HG02981 (cell line): ENCODE measurements at regions not wholly inside any gene's neighbourhood (a gene's known extent, or its start where the extent isn't known, plus 50 kb on each side); places are given as distances from the start of the nearest gene placed in this dataset.

Source experiments
- ATAC-seq: cut with Tn5 transposase; IDR thresholded peaks from one replicate; pipeline ENCODE4 v1.9.1; 2021; ENCODE audit warnings: mild to moderate bottlenecking, moderate library complexity; ENCODE audit not compliant: unreplicated experiment

DNA sequence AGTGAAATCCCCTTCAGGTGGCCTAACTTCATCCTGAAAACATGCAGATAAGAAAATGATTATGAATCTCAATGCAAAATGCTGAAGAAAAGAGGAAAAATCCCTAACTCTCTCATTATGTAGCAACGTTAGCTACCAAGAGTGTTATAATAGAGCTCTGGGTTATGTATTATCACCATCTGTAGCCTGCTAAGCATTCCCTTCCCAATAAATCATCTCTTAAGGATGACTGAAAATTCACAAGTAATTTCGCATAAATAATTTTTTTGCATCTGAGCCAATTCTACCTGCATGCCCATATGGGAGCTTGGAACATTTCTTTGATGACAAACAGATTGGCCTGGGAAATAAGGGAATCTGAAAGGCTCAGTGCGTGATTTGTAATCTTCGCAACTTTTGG is 216.1 kb downstream of the HTR7 start:
- no peak for ATAC-seq

DNA sequence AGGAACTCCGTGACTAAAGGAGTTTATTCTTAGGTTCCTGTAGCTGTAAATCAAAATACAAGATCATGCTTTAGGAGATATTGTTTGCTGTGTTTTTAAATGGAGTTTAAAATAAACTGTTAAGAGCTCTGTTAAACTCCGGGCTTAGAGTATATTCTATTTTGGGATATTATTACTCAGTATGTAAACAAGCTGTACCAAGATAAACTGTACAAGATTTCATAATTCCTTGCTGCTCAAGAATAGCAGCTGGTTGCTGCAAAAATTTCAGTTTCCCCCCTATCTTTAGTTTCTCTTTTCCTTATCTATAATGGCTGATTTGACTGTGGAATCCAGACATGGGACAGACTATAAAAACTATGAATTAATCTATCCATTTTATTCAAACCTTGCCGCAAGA is 215.7 kb downstream of the HTR7 start:
- no peak for ATAC-seq

DNA sequence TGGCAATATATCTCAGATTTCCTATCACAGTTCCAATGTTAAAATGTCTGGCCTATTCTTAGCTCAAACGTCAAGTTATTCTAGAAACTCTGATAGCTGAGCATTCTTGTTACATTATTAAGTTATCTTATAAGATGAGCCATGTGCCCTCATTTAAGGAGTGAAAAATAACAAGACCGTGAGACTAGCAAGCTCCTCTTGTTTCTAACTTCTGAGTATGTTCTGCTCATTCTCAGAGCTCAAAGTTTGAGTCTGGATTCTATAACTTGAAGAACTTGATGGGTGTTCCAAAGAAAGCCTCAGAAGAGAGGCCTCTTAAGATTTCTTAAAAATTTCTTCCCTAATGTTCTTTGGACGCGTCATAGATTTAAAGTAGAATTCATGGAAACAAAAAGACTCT is 215.2 kb downstream of the HTR7 start:
- ATAC-seq, result no peak

DNA sequence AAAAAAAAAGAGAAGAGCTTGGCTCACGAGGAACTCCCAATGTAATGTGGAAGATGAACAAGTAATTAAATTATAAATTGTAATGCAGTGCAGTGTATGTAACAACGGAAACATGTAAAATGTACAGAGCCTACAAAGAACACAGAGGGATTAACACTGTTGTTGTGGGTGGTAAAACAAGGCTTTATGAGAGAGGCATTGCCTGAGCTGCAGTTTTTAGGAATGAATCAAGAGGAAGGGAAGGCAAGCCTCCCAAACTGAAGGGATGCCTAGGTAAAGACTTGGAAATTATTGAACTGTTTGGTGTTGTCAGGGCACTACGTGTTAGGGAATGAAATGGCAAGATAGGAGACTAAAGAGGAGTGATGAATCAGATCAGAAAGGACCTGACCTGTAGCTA is 213.7 kb downstream of the HTR7 start:
- ATAC-seq, result no peak

DNA sequence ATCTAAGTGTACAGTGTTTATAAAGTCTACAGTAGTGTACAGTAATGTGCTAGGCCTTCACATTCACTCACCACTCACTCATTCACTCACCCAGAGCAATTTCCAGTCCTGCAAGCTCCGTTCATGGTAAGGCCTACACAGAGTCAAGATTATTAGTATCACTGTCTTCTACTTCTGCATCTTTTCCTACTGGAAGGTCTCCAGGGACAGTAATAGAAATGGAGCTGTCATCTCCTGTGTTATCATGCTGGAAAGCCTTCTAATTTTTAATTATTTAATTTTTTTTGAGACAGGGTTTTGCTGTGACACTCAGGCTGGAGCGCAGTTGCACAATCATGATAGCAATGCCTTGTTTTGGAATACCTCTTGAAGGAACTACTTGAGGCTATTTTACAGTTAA is 207.0 kb downstream of the HTR7 start:
- no peak for ATAC-seq

DNA sequence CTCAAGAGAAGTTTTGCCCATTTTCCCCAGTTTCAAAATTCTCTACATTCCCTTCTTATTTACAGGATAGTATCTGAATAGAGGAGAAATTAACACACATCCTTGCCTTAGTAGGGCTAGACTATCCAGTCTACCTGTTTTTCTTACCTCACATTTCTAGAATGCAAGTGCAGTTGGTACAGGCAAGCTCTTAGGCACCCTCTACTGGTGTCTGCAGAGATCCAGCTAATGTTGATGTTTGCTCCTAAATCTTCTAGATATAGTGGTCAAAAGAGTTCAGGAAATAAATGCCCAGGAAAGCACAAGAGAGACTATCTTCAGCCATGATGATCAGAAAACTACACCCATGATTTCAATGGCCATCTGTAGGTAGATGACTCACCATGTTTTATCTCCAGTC is 205.3 kb downstream of the HTR7 start:
- no peak for ATAC-seq

DNA sequence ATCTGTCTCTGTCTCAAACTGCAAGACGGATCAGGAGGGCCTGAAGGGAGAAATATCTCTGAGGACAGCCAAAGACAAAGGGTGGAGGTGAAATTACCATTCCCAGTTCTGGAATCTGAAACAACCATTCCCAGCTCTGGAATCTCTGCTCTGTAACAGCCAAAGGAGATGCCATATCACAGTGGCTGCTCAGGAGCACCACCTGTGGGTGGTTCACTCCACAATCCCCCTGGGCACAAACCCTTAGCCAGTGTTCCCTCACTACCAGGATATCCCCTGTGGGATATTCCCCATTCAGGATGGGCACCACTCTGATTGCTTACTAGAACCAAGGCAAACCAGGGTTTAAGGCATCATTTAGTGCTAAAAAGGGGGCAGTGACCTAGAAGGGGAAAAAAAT is 199.0 kb downstream of the HTR7 start:
- ATAC-seq, result no peak

DNA sequence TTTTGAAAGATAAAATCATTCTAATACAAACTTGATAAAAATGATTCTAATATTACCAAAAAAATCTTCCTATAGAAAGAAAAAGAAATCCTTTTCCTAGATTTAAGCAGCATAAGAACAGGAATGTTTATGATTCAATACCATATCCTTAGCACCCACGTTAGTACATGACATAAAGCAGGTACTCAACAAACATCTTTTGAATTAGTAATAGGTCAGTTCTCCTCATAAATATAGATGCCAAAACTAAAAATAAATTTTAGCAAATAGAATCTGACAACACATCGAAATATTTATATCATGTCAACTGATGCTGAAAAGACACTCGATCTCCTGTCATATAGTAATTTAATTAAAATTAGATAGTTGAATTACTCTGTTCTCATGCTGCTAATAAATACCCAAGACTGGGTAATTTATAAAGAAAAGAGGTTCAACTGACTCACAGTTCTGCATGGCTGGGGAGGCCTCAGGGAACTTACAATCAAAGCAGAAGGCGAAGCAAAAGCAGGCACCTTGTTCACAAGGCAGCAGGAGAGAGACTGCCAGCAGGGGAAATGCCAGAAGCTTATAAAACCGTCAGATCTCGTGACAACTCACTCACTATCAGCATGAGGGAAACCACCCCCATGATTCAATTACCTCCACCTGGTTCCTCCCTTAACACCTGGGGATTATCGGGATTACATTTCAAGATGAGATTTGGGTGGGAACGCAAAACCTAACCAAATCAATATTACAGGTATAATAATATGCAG is 191.8 kb downstream of the HTR7 start:
- ATAC-seq, result no peak

DNA sequence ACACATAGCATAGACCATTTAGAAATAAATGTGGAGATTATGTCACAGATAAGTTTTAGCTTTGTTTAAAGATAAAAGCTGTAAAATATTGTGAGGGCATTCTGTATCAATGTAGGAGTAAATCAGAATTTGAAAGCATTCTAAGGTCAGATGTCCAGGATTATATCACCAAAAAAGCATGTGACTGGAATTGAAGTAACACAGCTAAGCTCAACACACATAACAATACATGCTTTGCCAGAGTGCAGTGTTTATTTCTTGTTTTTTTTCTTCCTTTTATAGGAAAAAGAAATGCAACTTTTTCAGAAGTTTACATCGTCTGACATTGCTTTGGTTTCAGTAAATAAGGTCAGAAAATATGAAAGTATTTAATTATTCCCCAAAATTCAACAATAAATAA is 183.4 kb downstream of the HTR7 start:
- no peak for ATAC-seq

DNA sequence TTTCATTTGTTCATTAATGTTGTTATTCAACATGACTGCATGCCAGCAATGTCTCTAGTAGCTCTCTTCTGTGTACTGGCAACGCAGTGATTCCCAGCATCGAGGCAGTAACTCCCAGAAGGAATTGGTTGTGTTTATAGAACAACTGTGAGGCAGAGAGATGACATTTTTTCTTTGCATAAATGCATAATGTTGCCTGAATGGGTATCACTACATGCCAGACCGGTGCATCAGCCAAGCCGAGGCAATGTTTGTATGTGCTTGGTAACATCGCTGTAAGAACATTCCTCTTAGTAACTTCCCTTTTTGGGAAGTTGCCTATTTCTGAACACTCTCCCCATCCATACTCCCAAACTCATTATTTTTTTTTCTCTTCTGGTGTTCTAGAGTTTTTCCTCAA is 182.9 kb downstream of the HTR7 start:
- ATAC-seq, result no peak

DNA sequence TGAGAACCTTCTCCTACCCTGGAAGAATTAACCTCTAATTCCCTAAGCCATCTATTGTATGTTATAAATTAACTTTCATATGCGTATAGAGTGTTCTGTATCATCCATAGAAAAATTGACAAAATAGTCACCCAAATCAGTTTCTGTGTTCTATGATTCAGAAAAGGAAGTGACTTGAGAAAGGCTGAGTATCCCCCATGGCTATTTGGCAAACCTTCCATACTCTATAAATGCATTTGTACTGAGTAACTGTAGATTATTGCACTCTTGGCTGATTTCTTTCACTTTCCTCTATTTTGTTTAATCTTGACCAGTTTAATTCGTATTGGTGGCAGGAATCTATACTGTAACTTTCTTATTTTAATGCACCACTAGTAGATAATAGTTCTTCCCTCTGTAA is 182.2 kb downstream of the HTR7 start:
- no peak for ATAC-seq
